ENCODE measurements at regions not wholly inside any gene's neighbourhood (a gene's known extent, or its start where the extent isn't known, plus 50 kb on each side); places are given as distances from the start of the nearest gene placed in this dataset.

DNA sequence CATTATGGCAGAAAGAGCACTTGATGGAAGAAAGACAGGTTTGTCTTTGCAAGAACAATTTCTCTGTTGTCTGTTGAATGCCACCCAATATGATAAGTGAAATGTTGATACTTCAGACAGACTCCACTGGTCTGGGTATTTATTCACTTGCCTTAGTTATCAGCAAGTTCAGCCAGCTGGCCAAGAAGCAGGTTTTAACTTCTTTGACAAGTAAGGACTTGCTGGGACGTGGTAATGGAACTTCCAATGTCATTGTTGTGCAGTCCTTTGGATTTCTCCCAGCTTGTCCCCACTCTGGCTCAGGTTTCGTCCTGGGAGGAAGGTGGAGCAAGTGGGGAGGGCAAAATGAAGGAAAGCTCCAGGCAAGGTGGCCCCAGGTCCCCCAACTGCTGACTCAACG, 497.4 kb downstream of the RPS24 start:
- no peak for ATAC-seq (replicated peaks)
- Mint-ChIP-seq H3K36me3 (ENCODE audit: low read depth) (no peaks in the 10 kb centered on the region), H3K9me3 (peaks cover 3% of the 10 kb centered on the region), H3K27me3 (no peaks in the 10 kb centered on the region), H3K4me3 (no peak overlapping the region), H3K27ac (no peak overlapping the region), H3K4me1 (no peaks in the 10 kb centered on the region)

DNA sequence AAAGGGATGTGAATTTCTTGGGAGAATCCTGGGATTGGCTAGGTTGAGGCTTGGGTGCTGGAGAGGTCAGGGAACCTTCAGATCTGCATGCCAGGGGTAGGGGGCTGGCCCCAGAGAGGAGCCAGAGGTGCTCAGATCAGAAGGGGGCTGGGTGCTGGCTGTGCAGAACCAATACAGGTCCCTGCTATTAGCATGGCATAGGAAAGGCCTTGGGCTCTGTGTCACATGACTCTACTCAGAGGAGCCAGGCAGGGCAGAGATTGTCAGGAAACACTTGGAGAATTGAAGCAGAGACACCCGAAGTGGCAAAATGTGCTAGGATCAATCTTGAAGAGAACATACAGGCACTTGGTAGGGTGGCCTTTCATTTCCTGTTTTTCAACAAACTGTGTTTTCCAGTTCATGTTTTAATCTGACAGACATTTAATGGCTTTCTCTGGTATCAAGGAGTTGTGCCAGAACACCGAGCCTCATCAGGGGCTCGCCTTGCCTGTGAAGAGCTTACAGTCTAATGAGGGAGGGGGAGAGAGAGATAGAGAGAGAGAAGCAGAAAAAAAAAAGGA, 498.9 kb downstream of the RPS24 start:
- H3K9me3 Mint-ChIP-seq, result peaks cover 3% of the 10 kb centered on the region
- H3K27me3 Mint-ChIP-seq, result no peaks in the 10 kb centered on the region

DNA sequence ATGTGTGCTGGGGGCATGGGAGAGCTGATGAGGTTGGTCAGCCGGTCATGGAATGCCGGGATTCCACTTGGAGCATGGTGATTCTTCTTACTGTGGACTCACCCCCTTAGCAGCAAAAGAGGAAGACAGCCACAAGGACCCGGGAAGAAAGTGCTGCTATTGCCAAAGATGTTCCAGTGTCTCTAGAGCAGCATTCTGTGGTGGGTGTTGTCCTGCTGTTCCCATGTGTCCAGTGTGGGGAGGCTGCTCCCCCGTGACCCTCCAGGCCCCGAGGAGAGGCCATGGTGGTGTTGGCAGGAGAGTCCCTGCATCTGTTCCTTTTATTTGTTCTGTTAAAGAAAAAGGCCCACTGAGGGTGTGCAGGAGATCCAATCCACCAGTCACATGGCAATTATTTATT, 499.4 kb downstream of the RPS24 start:
- no peaks in the 10 kb centered on the region for H3K36me3 Mint-ChIP-seq (ENCODE audit: low read depth)
- peak overlapping the region; percentile 23 for H3K4me3 Mint-ChIP-seq
- peaks cover 3% of the 10 kb centered on the region for H3K9me3 Mint-ChIP-seq
- no peaks in the 10 kb centered on the region for H3K4me1 Mint-ChIP-seq
- H3K27ac Mint-ChIP-seq, result no peak overlapping the region
- H3K27me3 Mint-ChIP-seq, result no peaks in the 10 kb centered on the region
- ATAC-seq (replicated peaks), result no peak

More for the DNA sequence above, 498.9 kb downstream of the RPS24 start:
- no peak for ATAC-seq (replicated peaks)
- Mint-ChIP-seq H3K36me3 (ENCODE audit: low read depth) (no peaks in the 10 kb centered on the region), H3K4me1 (no peaks in the 10 kb centered on the region), H3K4me3 (no peak overlapping the region), H3K27ac (no peak overlapping the region)

DNA sequence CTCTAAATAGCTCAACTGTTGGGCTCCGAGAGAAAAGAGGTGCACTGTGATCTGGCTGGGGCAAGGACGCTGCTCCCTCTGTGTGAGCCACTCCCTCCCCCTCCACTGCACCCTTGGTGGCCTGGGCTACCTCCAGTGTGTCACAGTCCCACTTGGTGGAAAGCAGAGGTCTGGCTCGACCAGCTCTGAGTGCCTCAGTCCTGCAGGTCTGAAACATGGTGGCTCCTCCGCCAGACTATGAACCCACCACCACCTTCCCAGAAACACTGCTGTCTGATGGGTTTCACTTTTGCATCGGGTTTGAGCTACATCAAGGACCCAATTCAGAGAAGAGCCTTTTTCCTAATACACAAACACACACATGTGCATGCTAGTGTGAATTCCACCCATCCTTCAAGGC, 500.1 kb downstream of the RPS24 start:
- no peak overlapping the region for H3K27ac Mint-ChIP-seq
- no peaks in the 10 kb centered on the region for H3K4me1 Mint-ChIP-seq
- peak overlapping the region; percentile 23 for H3K4me3 Mint-ChIP-seq

DNA sequence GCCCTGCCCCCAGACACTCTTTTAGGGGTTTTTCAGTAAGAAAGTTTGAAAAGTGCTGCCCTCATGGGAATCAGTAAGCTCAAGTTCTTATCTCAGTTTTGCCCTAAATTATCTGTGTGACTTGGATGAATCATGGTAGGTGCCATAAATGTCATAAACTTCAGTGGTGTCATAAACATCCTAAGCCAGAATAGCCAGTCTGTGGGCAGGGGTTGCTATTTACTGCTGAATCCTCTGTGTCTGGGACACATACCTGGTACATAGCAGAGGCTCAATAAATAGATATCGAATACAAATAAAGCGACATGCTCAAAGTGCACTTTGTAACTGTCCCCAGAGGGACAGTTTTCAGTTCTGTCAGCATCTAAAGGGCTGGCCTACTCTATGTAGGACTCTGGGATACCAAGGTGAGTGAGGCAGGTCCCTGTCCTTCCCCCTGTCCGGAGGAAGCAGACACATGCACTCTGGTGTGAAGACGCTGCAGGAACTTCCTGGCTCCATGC, 502.1 kb downstream of the RPS24 start:
- peaks cover 6% of the 10 kb centered on the region for H3K4me1 Mint-ChIP-seq
- H3K27ac Mint-ChIP-seq, result no peak overlapping the region
- no peaks in the 10 kb centered on the region for H3K9me3 Mint-ChIP-seq
- H3K4me3 Mint-ChIP-seq, result no peak overlapping the region
- peak; percentile 47 for ATAC-seq (replicated peaks)
- H3K36me3 Mint-ChIP-seq (ENCODE audit: low read depth), result no peaks in the 10 kb centered on the region
- H3K27me3 Mint-ChIP-seq, result no peaks in the 10 kb centered on the region

More for the DNA sequence above, 500.1 kb downstream of the RPS24 start:
- Mint-ChIP-seq H3K36me3 (ENCODE audit: low read depth) (no peaks in the 10 kb centered on the region), H3K9me3 (peaks cover 3% of the 10 kb centered on the region), H3K27me3 (no peaks in the 10 kb centered on the region)
- ATAC-seq (replicated peaks), result no peak

DNA sequence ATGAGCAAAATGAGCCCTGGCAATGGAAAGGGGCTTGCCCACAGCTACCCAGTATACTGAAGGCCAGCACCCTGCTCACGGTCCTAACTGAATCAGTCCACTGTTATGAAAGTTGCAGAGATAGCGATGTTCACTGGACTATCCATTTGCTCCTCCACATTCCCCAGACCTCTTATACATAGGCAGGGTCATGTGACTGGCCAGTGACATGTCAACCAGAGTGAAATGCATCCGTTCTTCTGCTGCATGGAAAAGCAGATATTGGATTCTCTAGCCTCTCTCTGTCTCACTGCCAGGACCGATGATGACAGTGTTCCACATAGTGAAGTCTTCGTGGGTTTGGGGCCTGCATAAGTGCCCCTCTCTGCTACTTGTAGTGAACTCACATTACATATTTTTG, 503.4 kb downstream of the RPS24 start:
- H3K36me3 Mint-ChIP-seq (ENCODE audit: low read depth), result no peaks in the 10 kb centered on the region
- H3K4me3 Mint-ChIP-seq, result no peak overlapping the region
- H3K27me3 Mint-ChIP-seq, result no peaks in the 10 kb centered on the region
- no peak for ATAC-seq (replicated peaks)
- no peak overlapping the region for H3K27ac Mint-ChIP-seq
- peaks cover 13% of the 10 kb centered on the region for H3K4me1 Mint-ChIP-seq
- H3K9me3 Mint-ChIP-seq, result no peaks in the 10 kb centered on the region

DNA sequence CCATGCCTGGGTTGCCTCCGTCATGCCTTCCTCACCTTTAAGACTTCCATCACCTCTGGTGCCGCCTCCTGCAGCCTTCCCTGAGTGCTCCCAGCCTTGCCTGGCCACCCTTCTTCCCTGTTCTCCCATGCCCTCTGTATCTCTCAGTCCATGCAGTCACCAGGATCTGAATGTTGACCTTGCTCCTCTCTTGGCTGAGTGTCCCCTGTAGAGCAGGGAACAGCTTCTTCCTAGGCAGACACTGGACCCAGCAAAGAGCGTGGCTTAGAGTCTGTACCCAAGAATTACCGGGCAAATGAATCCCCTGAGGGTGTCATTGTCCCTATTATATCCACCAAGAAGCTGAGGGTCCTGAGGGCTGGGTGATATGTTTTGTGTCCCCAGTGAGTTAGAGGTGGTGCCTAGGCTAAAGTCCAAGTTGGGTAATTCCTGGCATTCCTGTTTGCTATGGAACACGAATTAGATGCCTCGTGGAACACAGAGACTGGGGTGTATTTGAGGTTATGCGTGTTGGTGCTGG, 505.6 kb downstream of the RPS24 start:
- H3K36me3 Mint-ChIP-seq (ENCODE audit: low read depth), result no peaks in the 10 kb centered on the region
- H3K9me3 Mint-ChIP-seq, result no peaks in the 10 kb centered on the region
- no peak overlapping the region for H3K27ac Mint-ChIP-seq
- no peak overlapping the region for H3K4me3 Mint-ChIP-seq
- H3K4me1 Mint-ChIP-seq, result peaks cover 18% of the 10 kb centered on the region
- no peaks in the 10 kb centered on the region for H3K27me3 Mint-ChIP-seq
- ATAC-seq (replicated peaks), result no peak

DNA sequence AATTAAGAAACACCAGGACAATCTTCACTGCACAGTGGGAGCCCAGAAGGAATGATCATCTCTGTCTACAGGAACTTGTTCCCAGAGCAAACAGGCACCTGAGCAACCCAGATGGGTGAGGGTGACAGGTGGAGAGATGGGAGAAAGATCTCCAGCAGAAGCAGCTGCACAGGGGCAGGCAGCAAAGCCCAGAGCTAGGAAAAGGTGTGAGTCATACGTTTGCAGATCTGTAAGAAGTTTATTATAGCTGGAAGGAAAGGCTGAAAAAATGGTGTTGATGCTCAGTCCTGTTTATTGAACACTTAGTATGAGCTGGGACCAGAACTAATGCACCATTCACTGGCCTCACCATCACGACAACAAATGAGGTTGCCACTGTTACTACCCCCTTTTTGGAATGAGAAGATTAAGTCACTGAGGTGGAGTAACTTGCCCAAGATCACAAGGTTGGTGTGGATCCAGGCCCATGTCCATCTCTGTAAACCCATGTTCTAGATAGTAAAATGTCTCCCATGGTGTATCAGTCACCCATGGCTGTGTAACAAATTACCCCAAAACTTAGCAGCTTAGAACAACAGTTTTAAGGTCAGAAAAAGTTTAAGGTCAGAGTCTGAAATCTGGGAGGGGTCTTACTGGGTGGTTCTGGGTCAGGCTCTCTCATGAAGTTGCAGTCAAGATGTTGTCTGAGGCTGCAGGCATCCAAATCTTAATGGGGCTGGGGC, 506.9 kb downstream of the RPS24 start:
- H3K9me3 Mint-ChIP-seq, result no peaks in the 10 kb centered on the region
- H3K4me3 Mint-ChIP-seq, result peak overlapping the region; percentile 56
- H3K4me1 Mint-ChIP-seq, result peaks cover 18% of the 10 kb centered on the region
- no peaks in the 10 kb centered on the region for H3K36me3 Mint-ChIP-seq (ENCODE audit: low read depth)
- no peak overlapping the region for H3K27ac Mint-ChIP-seq
- no peaks in the 10 kb centered on the region for H3K27me3 Mint-ChIP-seq
- no peak for ATAC-seq (replicated peaks)

DNA sequence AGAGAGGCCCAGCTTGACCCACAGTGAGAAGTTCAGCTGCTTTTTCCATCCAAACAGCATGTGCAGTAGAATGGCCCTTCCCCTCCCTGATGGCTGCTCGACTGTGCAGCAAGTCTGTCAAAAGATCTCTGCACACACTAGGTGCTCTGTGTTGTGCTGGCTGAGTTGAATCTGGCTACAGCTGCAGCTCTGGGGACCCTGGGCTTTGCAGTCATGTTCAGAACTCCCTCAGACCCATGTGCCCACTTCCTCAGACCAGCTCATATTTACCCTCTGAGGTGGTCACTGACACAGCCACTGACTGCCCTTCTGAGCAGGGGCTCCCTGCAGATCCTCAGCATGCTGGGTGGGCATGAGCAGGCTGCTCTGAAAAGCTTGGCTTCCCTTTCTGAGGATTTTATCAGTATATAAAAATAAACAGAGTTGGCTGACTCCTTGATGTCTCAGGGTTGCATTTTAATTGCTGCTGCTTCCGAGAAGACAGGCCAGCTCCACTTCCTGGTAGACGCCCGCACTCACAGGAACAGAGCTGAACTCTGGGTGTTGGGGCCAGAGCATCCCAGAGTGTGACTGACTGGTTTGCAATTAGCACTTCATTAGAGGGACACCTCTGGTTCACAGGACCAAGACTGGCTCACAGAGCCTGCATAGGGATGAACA, 507.9 kb downstream of the RPS24 start:
- peaks cover 18% of the 10 kb centered on the region for H3K4me1 Mint-ChIP-seq
- H3K27ac Mint-ChIP-seq, result peak overlapping the region; percentile 84
- H3K4me3 Mint-ChIP-seq, result peak overlapping the region; percentile 56
- ATAC-seq (replicated peaks), result peak; percentile 76
- H3K36me3 Mint-ChIP-seq (ENCODE audit: low read depth), result no peaks in the 10 kb centered on the region
- no peaks in the 10 kb centered on the region for H3K9me3 Mint-ChIP-seq
- H3K27me3 Mint-ChIP-seq, result no peaks in the 10 kb centered on the region

DNA sequence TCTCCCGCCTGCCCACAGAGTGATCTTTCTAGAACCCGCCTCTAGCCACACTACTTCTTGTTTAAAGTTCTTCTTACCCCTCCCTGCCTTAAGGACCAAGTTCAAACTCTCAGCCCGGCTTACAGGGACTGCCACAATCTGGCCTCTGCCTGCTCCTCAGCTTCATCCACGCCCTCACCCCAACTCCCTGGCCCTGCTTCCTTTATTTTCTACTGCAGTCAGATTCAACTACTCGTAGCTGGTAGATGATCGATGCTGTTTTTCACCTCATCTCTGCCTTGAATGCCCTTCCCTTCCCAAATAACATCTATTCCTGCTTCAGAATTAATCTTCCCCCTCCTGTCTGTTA, 508.5 kb downstream of the RPS24 start:
- H3K27me3 Mint-ChIP-seq, result no peaks in the 10 kb centered on the region
- peak overlapping the region; percentile 84 for H3K27ac Mint-ChIP-seq
- no peaks in the 10 kb centered on the region for H3K9me3 Mint-ChIP-seq
- peak overlapping the region; percentile 56 for H3K4me3 Mint-ChIP-seq
- peaks cover 18% of the 10 kb centered on the region for H3K4me1 Mint-ChIP-seq
- no peaks in the 10 kb centered on the region for H3K36me3 Mint-ChIP-seq (ENCODE audit: low read depth)
- ATAC-seq (replicated peaks), result no peak

DNA sequence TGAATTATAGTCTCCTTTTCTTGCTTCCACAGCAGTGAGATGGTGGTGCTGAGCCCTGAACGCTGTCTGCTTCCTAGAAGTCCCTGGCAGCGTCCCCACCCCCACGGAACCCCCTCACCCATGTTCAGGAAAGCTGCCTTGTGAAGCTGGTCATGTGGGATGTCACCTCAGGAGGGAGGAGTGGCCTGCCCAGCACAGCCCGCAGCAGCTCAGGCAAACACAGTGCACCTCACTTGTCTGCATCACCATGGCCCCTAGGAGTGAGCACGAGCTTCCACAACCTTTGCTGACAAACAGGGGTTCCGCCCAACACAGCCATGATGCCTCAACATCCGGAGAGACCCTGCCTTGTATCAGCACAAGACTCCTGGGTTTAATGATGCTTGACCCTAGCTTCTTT, 508.9 kb downstream of the RPS24 start:
- no peaks in the 10 kb centered on the region for H3K9me3 Mint-ChIP-seq
- peak; percentile 50 for ATAC-seq (replicated peaks)
- H3K4me3 Mint-ChIP-seq, result peak overlapping the region; percentile 56

DNA sequence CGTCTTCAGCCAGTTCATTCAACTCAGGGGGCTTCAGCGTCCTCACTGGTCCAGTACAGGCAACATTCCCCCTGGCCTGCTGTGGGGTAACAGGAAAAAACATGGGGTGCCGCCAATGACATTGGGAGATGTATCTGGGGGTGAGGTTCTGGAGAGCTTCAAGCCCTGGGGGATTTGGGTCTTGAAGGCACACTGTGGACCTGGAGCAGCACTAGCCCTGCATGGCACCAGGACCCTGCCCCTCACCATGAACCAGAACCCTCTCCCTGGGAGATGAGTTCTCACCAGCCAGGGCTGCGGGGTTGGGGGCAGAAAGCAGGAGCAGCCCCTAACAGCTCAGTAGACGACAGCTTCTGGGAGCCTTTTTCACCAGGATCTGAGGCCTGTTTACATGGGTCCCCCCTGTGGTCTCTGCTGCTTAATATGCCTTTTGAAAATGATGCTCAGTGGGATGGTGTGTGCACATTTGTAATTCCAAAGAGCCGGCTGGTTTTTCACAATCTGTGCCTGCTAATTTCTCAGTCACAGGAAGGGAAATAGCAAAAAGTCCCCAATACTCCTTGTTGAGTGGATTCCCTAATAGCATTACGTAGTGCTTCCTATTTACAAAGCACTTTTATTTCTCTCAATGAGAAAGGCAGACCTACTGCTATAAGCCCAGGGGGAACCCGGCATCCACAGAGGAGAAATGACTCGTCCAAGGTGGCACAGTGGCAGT, 509.5 kb downstream of the RPS24 start:
- ATAC-seq (replicated peaks), result no peak
- Mint-ChIP-seq H3K9me3 (no peaks in the 10 kb centered on the region), H3K27me3 (peaks cover 6% of the 10 kb centered on the region), H3K4me3 (peak overlapping the region; percentile 56), H3K27ac (peak overlapping the region; percentile 84), H3K4me1 (peaks cover 18% of the 10 kb centered on the region), H3K36me3 (ENCODE audit: low read depth) (no peaks in the 10 kb centered on the region)

More for the DNA sequence above, 508.9 kb downstream of the RPS24 start:
- peaks cover 18% of the 10 kb centered on the region for H3K4me1 Mint-ChIP-seq
- H3K27ac Mint-ChIP-seq, result peak overlapping the region; percentile 84
- no peaks in the 10 kb centered on the region for H3K27me3 Mint-ChIP-seq
- H3K36me3 Mint-ChIP-seq (ENCODE audit: low read depth), result no peaks in the 10 kb centered on the region

DNA sequence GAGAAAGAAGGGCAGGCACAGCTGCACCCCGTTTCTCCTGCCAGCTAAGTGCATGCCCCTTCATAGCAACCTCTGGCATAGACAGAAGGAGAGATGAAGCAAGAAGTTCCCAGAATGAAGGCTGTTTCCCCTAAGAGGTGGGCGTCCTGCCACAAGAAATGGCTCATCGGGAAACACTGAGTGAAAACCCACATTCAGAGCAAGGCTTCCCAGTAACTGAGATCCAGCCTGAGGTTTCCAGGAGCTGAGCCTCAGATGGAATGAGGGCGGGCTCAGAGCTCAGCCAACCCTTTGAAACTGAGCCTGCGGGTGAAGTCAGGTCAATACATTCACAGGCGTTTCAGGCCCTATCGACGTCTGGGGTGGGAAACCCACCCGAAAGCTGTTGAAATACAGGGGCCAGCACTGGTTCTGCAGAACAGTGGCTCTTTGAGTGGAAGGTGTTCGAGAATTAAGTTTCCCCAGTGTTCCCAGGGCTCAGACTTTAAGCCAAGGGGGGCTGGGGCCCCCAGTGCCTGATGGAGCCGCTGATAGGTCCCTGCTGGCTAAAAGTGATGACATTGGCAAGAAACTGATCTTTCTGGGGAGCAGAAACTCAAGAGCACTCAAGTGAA, 510.2 kb downstream of the RPS24 start:
- H3K4me3 Mint-ChIP-seq, result peak overlapping the region; percentile 18
- H3K9me3 Mint-ChIP-seq, result no peaks in the 10 kb centered on the region
- no peaks in the 10 kb centered on the region for H3K36me3 Mint-ChIP-seq (ENCODE audit: low read depth)
- H3K4me1 Mint-ChIP-seq, result peaks cover 18% of the 10 kb centered on the region
- ATAC-seq (replicated peaks), result peak; percentile 54
- peaks cover 8% of the 10 kb centered on the region for H3K27me3 Mint-ChIP-seq
- H3K27ac Mint-ChIP-seq, result no peak overlapping the region

Measured in activated T-helper 17 cell treated with anti-CD3 and anti-CD28 coated beads, Interleukin-2, amount 50 U/mL, for 72 hours (primary cell).